H1 (cell line): ENCODE measurements at regions not wholly inside any gene's neighbourhood (a gene's known extent, or its start where the extent isn't known, plus 50 kb on each side); places are given as distances from the start of the nearest gene placed in this dataset.

Experiments
- BRCA1 ChIP-seq: IDR thresholded peaks from 2 replicates; pipeline ENCODE4 v1.6.1; 2012; ENCODE audit warnings: low read depth, low read length, improper control_type of control experiment
- EZH2 ChIP-seq: fragments of 200-600 bp; sonication (generic); IDR thresholded peaks from 2 replicates; pipeline ENCODE4 v1.7.1; 2012; ENCODE audit warnings: low read depth, mild to moderate bottlenecking, moderate library complexity, low read length, inconsistent platforms; ENCODE audit not compliant: severe bottlenecking
- HDAC2 ChIP-seq, 2 experiments: fragments of 300-600 bp in 1 of 2; sonication (generic) in 1 of 2; IDR thresholded peaks; 2 replicates each; pipeline ENCODE4 v1.6.1; 2011 to 2012; ENCODE audit warnings: low read depth in 2 of 2, low read length in 2 of 2, mild to moderate bottlenecking in 2 of 2, moderate library complexity in 2 of 2, borderline replicate concordance in 1 of 2, inconsistent platforms in 1 of 2
- HDAC6 ChIP-seq: IDR thresholded peaks from one replicate; pipeline ENCODE4 v1.7.1; 2012; ENCODE audit warnings: low read depth, mild to moderate bottlenecking, inconsistent platforms, low read length, moderate library complexity
- SIN3A ChIP-seq, 2 experiments: IDR thresholded peaks in 1 of 2; conservative IDR thresholded peaks in 1 of 2; 2 replicates each; pipeline ENCODE4 v1.6.1; 2011 to 2012; ENCODE audit warnings: low read length in 2 of 2, improper control_type of control experiment in 1 of 2, low read depth in 1 of 2, mild to moderate bottlenecking in 1 of 2
- SP1 ChIP-seq: IDR thresholded peaks from 2 replicates; pipeline ENCODE4 v1.6.1; 2011; ENCODE audit warnings: low read depth, low read length
- TBP ChIP-seq: IDR thresholded peaks from 2 replicates; pipeline ENCODE4 v1.6.1; 2011; ENCODE audit warnings: low read depth, low read length, improper control_type of control experiment
- TF ChIP-seq, protein P1 (sequence below), 3 experiments: IDR thresholded peaks; 1 replicate in 2 of 3; 2 replicates in 1 of 3; pipeline versions ENCODE4 v1.5.1 to v1.6.1; 2011; ENCODE audit warnings: low read length in 3 of 3, mild to moderate bottlenecking in 3 of 3, inconsistent platforms in 2 of 3, low read depth in 1 of 3, moderate library complexity in 1 of 3; ENCODE audit not compliant: insufficient read depth in 1 of 3; ENCODE audit errors: control extremely low read depth in 1 of 3

DNA sequence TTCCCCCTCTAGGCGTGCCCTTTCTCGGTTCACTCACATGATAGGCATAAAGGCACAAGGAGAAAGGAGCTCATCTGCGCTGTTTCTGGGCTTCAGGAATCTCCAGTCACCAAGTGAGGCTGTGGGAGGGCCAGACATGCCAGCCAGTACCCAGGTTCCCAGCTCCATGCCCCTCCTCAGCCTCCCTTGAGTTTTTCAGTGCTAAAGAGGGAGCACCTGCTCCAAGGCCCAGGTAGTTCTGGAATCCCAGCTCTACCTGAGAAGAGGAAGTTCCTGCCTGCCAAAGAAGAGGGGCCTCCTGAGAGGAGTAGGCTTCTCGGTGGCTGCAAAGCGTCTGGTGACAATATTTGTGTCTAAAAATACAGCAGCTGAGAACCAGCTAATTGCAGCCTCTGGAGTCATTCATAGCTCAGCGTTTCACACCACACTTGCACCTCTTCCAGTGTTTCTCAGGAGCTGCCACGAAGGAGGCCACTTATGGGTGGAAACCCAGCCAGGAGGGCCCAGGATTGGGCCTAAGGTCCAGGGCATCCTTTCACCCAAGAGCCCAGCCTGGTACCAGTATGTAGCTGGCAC lies 197.4 kb downstream of the TRIM29 start:
- TF ChIP-seq HDAC2 (IDR thresholded peaks at IDR 0.05; ENCODE audit: borderline replicate concordance in 1 of 2, low read depth in 2 of 2, low read length in 2 of 2) (no peak), TBP (no peak), EZH2 (no peak), HDAC6 (no peak), BRCA1 (no peak), SIN3A (conservative IDR thresholded peaks at IDR 0.05 in 1 of 2, IDR thresholded peaks at IDR 0.05 in 1 of 2; ENCODE audit: low read depth in 1 of 2, low read length in 2 of 2) (no peak), SP1 (no peak)
- TF ChIP-seq, protein P1, sequence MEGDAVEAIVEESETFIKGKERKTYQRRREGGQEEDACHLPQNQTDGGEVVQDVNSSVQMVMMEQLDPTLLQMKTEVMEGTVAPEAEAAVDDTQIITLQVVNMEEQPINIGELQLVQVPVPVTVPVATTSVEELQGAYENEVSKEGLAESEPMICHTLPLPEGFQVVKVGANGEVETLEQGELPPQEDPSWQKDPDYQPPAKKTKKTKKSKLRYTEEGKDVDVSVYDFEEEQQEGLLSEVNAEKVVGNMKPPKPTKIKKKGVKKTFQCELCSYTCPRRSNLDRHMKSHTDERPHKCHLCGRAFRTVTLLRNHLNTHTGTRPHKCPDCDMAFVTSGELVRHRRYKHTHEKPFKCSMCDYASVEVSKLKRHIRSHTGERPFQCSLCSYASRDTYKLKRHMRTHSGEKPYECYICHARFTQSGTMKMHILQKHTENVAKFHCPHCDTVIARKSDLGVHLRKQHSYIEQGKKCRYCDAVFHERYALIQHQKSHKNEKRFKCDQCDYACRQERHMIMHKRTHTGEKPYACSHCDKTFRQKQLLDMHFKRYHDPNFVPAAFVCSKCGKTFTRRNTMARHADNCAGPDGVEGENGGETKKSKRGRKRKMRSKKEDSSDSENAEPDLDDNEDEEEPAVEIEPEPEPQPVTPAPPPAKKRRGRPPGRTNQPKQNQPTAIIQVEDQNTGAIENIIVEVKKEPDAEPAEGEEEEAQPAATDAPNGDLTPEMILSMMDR (IDR thresholded peaks at IDR 0.05; ENCODE audit: control extremely low read depth in 1 of 3, insufficient read depth in 1 of 3, low read depth in 1 of 3, low read length in 3 of 3), result no peak
